ENCODE measurements at regions not wholly inside any gene's neighbourhood (a gene's known extent, or its start where the extent isn't known, plus 50 kb on each side); places are given as distances from the start of the nearest gene placed in this dataset.

DNA sequence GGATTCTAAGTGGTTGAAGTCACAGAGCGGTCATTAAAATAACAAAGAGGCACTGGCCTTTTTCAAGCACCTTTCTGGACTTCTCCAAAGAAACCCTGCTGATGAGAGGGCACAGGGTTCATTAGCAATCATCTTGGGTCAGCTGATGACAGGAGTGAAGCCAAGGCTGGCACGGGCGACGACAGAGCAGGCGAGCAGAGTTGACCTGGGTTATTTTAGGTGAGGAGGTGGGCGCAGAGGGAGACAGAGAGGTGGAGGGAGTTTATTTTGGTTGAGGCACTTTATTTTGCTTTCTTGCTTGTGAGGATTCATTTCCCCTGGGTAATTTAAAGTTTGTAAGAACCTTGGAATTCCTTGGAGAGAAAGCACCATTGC lies 57.9 kb downstream of the OLIG1 start:
- Histone ChIP-seq H3K27ac (ENCODE audit: low read depth in 1 of 2, low read length in 2 of 2) (no peak overlapping the region), H3K27me3 (ENCODE audit: control insufficient read depth in 4 of 4, insufficient read depth in 4 of 4, low read length in 3 of 4) (peaks cover 0 to 9% (median 1%) of the 10 kb centered on the region in 4 donors), H3K9ac (ENCODE audit: low read depth in 1 of 2, low read length in 2 of 2) (no peak overlapping the region), H3K36me3 (ENCODE audit: control insufficient read depth in 4 of 4, insufficient read depth in 3 of 4, low read depth in 1 of 4, low read length in 3 of 4) (no peaks in the 10 kb centered on the region), H3K4me1 (ENCODE audit: control insufficient read depth in 4 of 4, insufficient read depth in 4 of 4, low read length in 3 of 4) (peaks cover 0 to 6% (median 4%) of the 10 kb centered on the region in 4 donors), H3K4me3 (ENCODE audit: low read depth in 1 of 3, low read length in 3 of 3) (no peak overlapping the region), H3K9me3 (ENCODE audit: control insufficient read depth in 4 of 4, low read length in 3 of 4) (no peaks in the 10 kb centered on the region)
- TF ChIP-seq REST (IDR thresholded peaks at IDR 0.05) (no peak), HNF4A (conservative IDR thresholded peaks at IDR 0.05) (no peak), EGR1 (IDR thresholded peaks at IDR 0.05; ENCODE audit: low read depth in 2 of 2) (no peak), CTCF (IDR thresholded peaks at IDR 0.05; ENCODE audit: low read depth, low read length, missing input control) (no peak), SP1 (IDR thresholded peaks at IDR 0.05) (no peak), RAD21 (IDR thresholded peaks at IDR 0.05) (no peak), GABPA (IDR thresholded peaks at IDR 0.05 in 1 of 2, conservative IDR thresholded peaks at IDR 0.05 in 1 of 2) (no peak)
- DNase-seq (ENCODE audit: low spot score): no peak
- 28% methylated on average over 6 of the region's 6 CpGs for WGBS

- 39% methylated on average over 3 of the region's 3 CpGs for WGBS
- no peak for DNase-seq (ENCODE audit: low spot score)
- TF ChIP-seq RAD21 (IDR thresholded peaks at IDR 0.05) (no peak), TAF1 (conservative IDR thresholded peaks at IDR 0.05) (no peak), REST (IDR thresholded peaks at IDR 0.05) (no peak), EGR1 (IDR thresholded peaks at IDR 0.05; ENCODE audit: low read depth in 2 of 2) (no peak), YY1 (IDR thresholded peaks at IDR 0.05) (no peak), GABPA (IDR thresholded peaks at IDR 0.05 in 1 of 2, conservative IDR thresholded peaks at IDR 0.05 in 1 of 2) (no peak), HNF4G (IDR thresholded peaks at IDR 0.05) (no peak), HNF4A (conservative IDR thresholded peaks at IDR 0.05) (no peak), FOXA1 (IDR thresholded peaks at IDR 0.05) (no peak), CTCF (IDR thresholded peaks at IDR 0.05; ENCODE audit: low read depth, low read length, missing input control) (no peak), NR2F2 (IDR thresholded peaks at IDR 0.05) (no peak), SP1 (IDR thresholded peaks at IDR 0.05) (no peak), FOXA2 (IDR thresholded peaks at IDR 0.05) (no peak), ATF3 (IDR thresholded peaks at IDR 0.05) (no peak), RXRA (IDR thresholded peaks at IDR 0.05) (no peak), JUND (IDR thresholded peaks at IDR 0.05) (no peak)
- TF ChIP-seq, protein P1, sequence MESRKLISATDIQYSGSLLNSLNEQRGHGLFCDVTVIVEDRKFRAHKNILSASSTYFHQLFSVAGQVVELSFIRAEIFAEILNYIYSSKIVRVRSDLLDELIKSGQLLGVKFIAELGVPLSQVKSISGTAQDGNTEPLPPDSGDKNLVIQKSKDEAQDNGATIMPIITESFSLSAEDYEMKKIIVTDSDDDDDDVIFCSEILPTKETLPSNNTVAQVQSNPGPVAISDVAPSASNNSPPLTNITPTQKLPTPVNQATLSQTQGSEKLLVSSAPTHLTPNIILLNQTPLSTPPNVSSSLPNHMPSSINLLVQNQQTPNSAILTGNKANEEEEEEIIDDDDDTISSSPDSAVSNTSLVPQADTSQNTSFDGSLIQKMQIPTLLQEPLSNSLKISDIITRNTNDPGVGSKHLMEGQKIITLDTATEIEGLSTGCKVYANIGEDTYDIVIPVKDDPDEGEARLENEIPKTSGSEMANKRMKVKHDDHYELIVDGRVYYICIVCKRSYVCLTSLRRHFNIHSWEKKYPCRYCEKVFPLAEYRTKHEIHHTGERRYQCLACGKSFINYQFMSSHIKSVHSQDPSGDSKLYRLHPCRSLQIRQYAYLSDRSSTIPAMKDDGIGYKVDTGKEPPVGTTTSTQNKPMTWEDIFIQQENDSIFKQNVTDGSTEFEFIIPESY (IDR thresholded peaks at IDR 0.05): no peak
- TF ChIP-seq, protein P2, sequence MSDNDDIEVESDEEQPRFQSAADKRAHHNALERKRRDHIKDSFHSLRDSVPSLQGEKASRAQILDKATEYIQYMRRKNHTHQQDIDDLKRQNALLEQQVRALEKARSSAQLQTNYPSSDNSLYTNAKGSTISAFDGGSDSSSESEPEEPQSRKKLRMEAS (IDR thresholded peaks at IDR 0.05): no peak
Measured at GRCh38 chr21:33128538-33128937, 58.6 kb downstream of the OLIG1 start.

More at GRCh38 chr21:33128538-33128937, 58.6 kb downstream of the OLIG1 start:
- peaks cover 0 to 6% (median 4%) of the 10 kb centered on the region in 4 donors for H3K4me1 ChIP-seq (ENCODE audit: control insufficient read depth in 4 of 4, insufficient read depth in 4 of 4, low read length in 3 of 4)
- H3K9ac ChIP-seq (ENCODE audit: low read depth in 1 of 2, low read length in 2 of 2): no peak overlapping the region
- no peaks in the 10 kb centered on the region for H3K9me3 ChIP-seq (ENCODE audit: control insufficient read depth in 4 of 4, low read length in 3 of 4)
- no peak overlapping the region for H3K27ac ChIP-seq (ENCODE audit: low read depth in 1 of 2, low read length in 2 of 2)
- H3K27me3 ChIP-seq (ENCODE audit: control insufficient read depth in 4 of 4, insufficient read depth in 4 of 4, low read length in 3 of 4): peaks cover 0 to 9% (median 0%) of the 10 kb centered on the region in 4 donors
- H3K4me3 ChIP-seq (ENCODE audit: low read depth in 1 of 3, low read length in 3 of 3): no peak overlapping the region
- H3K36me3 ChIP-seq (ENCODE audit: control insufficient read depth in 4 of 4, insufficient read depth in 3 of 4, low read depth in 1 of 4, low read length in 3 of 4): no peaks in the 10 kb centered on the region

Measured in liver (tissue), 8 donors.